ENCODE measurements at regions not wholly inside any gene's neighbourhood (a gene's known extent, or its start where the extent isn't known, plus 50 kb on each side); places are given as distances from the start of the nearest gene placed in this dataset.

DNA sequence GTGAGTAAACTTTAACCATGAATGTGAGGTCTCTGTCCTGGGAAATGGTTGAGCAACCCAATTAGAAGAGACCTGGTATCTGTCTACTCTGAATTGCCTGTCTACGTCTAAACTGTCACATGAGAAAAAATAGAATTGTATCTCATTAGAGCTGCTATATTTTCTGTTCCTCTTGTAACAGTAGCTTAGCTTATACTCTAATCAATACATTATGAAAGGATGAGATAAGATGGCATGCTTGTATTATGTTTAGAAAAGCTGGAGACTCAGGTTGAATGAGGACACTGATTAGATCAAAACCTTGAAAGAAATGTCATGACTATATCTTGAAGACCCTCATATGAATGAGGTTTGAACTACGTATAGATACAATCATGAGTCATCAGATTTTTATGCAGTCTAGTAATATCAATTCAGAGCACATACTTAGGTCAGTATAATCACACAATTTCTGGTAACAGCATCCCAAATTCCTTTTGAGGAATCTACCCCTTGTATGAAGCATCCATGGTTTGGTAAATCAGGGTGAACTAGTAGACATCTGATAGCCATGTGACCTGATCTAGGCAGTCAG lies 561.5 kb upstream of the CHORDC1 start:
- no peak for DNase-seq (ENCODE audit: low read depth, low spot score)

GRCh38 chr11:90783111-90783510 lies 560.3 kb upstream of the CHORDC1 start:
- no peak for DNase-seq (ENCODE audit: low read depth, low spot score)

DNA sequence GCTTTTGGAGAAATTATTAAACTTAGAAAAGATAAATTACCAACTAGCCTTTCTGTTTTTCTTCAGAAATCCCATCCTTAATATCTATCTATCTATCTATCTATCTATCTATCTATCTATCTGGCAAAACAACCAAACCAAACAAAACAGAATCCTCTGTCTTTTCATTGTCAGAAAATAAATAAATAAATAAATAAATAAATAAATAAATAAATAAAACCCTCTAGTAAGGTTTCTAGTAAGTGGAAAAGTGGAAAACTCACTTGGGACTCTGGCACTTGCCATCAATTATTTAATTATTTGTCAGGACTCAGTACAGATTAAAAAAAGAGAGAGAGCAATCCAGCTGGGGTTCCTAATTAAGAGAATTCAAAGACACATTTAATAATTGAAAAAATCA lies 556.2 kb upstream of the CHORDC1 start:
- DNase-seq (ENCODE audit: low read depth, low spot score), result no peak

- no peak for DNase-seq (ENCODE audit: low read depth, low spot score)
Measured at GRCh38 chr11:90775567-90776165, 552.8 kb upstream of the CHORDC1 start.

DNA sequence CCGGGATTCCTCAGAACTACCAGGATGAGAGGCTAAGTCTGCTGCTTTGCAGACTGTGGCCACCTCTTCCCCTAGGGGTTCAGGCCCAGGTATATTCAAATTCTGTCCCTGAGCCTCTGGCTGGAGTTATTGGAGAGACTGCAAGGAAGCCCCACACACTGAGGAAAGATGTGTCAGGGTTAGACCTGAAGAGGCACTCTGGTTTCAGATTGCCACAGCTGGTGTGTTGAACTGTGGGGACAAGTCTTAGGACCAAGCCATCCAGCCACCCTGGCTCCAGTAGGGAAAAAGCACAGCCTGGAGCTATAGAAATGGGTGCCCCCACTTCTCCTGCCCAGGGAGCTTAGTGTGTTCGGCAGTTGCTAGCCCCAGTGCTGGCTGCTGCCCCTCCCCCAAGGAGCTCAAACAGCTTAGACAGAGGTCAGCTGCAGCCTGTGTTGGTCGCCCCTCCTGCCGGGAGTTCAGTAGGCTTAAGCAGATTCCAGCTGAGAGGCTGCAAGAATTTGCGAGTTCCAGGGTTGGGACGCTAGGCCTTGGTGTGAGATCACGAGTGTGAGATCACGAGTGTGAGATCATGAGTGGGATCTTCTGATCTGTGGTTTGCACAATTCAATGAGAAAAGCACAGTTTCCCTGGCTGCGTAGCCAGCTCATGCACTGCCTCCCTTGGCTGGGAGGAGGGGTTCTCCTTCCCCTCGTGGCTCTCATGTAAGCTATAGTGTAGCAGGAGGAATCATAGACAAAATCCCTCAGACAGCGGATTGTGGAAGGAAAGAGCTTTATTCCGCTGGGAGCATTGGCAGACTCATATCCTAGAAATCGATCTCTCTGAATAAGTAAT lies 552.1 kb upstream of the CHORDC1 start:
- DNase-seq (ENCODE audit: low read depth, low spot score), result peak; percentile 31

DNA sequence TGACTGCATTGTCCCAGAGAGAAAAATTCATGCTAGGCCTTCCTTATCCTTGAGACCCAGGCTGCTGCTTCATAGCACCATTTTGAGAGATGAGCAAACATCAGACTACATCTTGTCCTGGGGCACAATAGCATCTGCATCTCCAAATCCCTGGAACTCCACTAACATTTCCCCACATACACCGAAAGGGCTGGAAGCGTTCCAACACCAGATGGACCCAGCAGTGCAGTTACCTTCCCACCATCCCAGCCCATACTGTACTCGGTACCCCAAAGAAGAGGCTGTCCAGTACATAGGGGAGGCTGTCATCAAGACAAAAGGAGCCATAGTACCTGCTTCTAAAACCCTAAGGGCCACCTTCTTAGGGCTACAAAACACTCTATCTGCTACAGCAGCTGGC lies 547.2 kb upstream of the CHORDC1 start:
- no peak for DNase-seq (ENCODE audit: low read depth, low spot score)

GRCh38 chr11:90766121-90766520 lies 543.3 kb upstream of the CHORDC1 start:
- no peak for DNase-seq (ENCODE audit: low read depth, low spot score)

GRCh38 chr11:90764691-90765090 lies 541.8 kb upstream of the CHORDC1 start:
- no peak for DNase-seq (ENCODE audit: low read depth, low spot score)

GRCh38 chr11:90757849-90758494 lies 535.1 kb upstream of the CHORDC1 start:
- no peak for DNase-seq (ENCODE audit: low read depth, low spot score)

GRCh38 chr11:90756617-90757016 lies 533.8 kb upstream of the CHORDC1 start:
- no peak for DNase-seq (ENCODE audit: low read depth, low spot score)

DNA sequence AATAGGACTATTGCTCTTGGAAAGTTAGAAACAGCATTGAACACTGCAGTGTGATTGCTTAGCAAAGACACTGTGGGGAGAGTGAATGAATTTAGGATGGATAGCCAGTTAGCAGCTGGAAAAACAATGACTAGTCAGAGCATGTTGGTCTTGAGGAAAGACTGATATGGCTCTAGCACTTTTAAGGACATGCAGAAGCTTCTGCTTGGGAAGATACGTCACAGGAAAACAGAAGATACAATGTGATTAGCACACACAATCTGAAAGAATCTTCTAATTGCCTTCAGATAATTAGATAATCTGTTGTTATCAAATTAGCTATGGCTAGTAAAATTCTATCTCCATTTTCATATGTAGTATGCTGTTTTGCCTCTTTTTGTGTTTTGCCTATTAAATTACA lies 530.7 kb upstream of the CHORDC1 start:
- DNase-seq (ENCODE audit: low read depth, low spot score), result no peak

- DNase-seq (ENCODE audit: low read depth, low spot score), result no peak
Measured at GRCh38 chr11:90747057-90747456, 524.2 kb upstream of the CHORDC1 start.

- no peak for DNase-seq (ENCODE audit: low read depth, low spot score)
Measured at GRCh38 chr11:90744169-90744568, 521.3 kb upstream of the CHORDC1 start.

DNA sequence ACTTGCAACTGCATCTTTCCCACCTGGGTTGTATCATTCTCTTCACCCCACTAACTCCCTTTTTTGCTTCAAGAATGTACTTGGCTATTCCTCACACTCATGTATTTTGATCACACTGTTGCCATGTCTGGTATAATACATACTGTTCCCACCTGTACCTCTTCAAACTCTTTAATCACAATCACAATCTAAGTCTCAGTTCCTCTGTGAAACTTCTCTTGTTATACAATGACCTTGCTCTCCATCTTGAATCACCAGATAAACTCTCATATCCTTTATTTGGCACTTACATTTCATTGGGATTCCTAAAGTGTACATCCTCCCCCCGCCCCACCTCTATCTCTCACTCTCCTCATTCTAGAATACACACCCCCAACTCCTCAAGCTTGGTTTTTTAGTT lies 516.0 kb upstream of the CHORDC1 start:
- DNase-seq (ENCODE audit: low read depth, low spot score), result no peak

- no peak for DNase-seq (ENCODE audit: low read depth, low spot score)
Measured at GRCh38 chr11:90737444-90738050, 514.7 kb upstream of the CHORDC1 start.

GRCh38 chr11:90732486-90732885 lies 509.6 kb upstream of the CHORDC1 start:
- DNase-seq (ENCODE audit: low read depth, low spot score), result no peak

DNA sequence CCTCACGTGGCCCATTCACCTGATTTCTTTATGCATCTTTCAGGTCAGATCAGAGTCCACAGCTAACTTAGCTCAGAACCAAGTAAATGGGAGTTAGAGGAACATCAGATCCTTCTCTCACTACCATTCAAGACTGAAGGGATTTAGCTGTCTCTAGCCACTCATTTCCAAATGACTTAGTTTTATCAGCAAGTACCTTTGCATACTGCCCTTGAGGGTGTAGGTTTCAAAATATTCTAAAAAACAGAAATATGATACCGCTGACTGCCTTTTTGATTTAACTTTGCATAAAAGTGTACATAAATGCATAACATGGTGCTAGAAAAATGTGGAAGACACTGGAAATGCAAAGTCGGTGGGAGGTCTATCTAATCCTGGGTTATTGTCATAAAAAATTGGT lies 500.6 kb upstream of the CHORDC1 start:
- DNase-seq (ENCODE audit: low read depth, low spot score), result no peak

- no peak for DNase-seq (ENCODE audit: low read depth, low spot score)
Measured at GRCh38 chr11:90722552-90723190, 499.8 kb upstream of the CHORDC1 start.

- no peak for DNase-seq (ENCODE audit: low read depth, low spot score)
Measured at GRCh38 chr11:90717522-90717921, 494.7 kb upstream of the CHORDC1 start.

GRCh38 chr11:90705661-90706060 lies 482.8 kb upstream of the CHORDC1 start:
- DNase-seq (ENCODE audit: low read depth, low spot score), result no peak

DNA sequence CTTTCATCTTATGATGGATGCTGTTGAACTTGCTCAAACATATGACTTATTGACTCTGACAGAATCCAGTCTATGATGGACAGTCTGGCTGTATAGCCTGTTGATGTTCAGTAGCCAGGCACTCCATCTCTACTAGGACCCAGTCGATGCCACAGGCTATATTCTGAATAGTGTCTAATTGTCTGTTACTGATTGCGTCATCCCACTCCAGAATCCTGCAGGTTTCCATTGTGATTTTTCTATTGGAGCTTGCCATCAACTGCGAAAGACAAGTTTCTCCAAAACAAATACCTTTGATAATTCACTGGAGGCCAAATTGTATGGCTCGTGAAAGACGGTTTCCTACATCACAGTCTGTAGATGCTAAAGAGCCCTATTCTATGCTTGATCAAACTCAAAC lies 481.7 kb upstream of the CHORDC1 start:
- DNase-seq (ENCODE audit: low read depth, low spot score), result no peak

GRCh38 chr11:90701716-90702115 lies 478.9 kb upstream of the CHORDC1 start:
- no peak for DNase-seq (ENCODE audit: low read depth, low spot score)
